ENCODE measurements at regions not wholly inside any gene's neighbourhood (a gene's known extent, or its start where the extent isn't known, plus 50 kb on each side); places are given as distances from the start of the nearest gene placed in this dataset.

- BruUV-seq (replicated peaks), result no TSS peak
- POLR2A ChIA-PET, result interaction anchor here (1.1 to 1.6 kb wide), 2 partner anchors 11 to 22 kb away, joined by 4 to 6 read pairs; no protein-coding TSS in a partner anchor
- TF ChIP-seq, protein P1, sequence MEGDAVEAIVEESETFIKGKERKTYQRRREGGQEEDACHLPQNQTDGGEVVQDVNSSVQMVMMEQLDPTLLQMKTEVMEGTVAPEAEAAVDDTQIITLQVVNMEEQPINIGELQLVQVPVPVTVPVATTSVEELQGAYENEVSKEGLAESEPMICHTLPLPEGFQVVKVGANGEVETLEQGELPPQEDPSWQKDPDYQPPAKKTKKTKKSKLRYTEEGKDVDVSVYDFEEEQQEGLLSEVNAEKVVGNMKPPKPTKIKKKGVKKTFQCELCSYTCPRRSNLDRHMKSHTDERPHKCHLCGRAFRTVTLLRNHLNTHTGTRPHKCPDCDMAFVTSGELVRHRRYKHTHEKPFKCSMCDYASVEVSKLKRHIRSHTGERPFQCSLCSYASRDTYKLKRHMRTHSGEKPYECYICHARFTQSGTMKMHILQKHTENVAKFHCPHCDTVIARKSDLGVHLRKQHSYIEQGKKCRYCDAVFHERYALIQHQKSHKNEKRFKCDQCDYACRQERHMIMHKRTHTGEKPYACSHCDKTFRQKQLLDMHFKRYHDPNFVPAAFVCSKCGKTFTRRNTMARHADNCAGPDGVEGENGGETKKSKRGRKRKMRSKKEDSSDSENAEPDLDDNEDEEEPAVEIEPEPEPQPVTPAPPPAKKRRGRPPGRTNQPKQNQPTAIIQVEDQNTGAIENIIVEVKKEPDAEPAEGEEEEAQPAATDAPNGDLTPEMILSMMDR (IDR thresholded peaks at IDR 0.05; ENCODE audit: unreplicated experiment), result peak; percentile 8
- Mint-ChIP-seq H3K4me3 (ENCODE audit: unreplicated experiment) (no peak overlapping the region), H3K27ac (ENCODE audit: low read depth, unreplicated experiment) (no peak overlapping the region), H3K9me3 (ENCODE audit: unreplicated experiment) (no peaks in the 10 kb centered on the region), H3K36me3 (ENCODE audit: insufficient read depth, unreplicated experiment) (no peaks in the 10 kb centered on the region), H3K4me1 (ENCODE audit: insufficient read depth, unreplicated experiment) (peaks cover 35% of the 10 kb centered on the region), H3K27me3 (ENCODE audit: insufficient read depth, unreplicated experiment) (no peaks in the 10 kb centered on the region)
- no peak for DNase-seq (ENCODE audit: unreplicated experiment)
- CTCF ChIA-PET, result no interaction called here
- intact Hi-C loops (cut with micrococcal nuclease), result no loop called here
Observed at GRCh38 chr9:90964101-90965020, 162.7 kb downstream of the SYK start.

GRCh38 chr9:90965226-90966030, 163.8 kb downstream of the SYK start:
- no peak for DNase-seq (ENCODE audit: unreplicated experiment)
- Mint-ChIP-seq H3K9me3 (ENCODE audit: unreplicated experiment) (no peaks in the 10 kb centered on the region), H3K4me1 (ENCODE audit: insufficient read depth, unreplicated experiment) (peaks cover 45% of the 10 kb centered on the region), H3K27ac (ENCODE audit: low read depth, unreplicated experiment) (peak overlapping the region; percentile 84), H3K4me3 (ENCODE audit: unreplicated experiment) (no peak overlapping the region), H3K36me3 (ENCODE audit: insufficient read depth, unreplicated experiment) (no peaks in the 10 kb centered on the region), H3K27me3 (ENCODE audit: insufficient read depth, unreplicated experiment) (no peaks in the 10 kb centered on the region)
- TF ChIP-seq, protein P1 (IDR thresholded peaks at IDR 0.05; ENCODE audit: unreplicated experiment), result no peak
- ChIA-PET CTCF (interaction anchor here (0.7 kb wide), 1 partner anchor 494 kb away, joined by 3 read pairs; no protein-coding TSS in a partner anchor), POLR2A (interaction anchor here (0.7 to 2.5 kb wide), 6 partner anchors 15 to 459 kb away, joined by 3 to 15 read pairs (median 4); partner anchors contain the start of gene NFIL3)
- BruUV-seq (replicated peaks), result no TSS peak
- intact Hi-C loops (cut with micrococcal nuclease), result no loop called here

GRCh38 chr9:90966031-90966290, 164.3 kb downstream of the SYK start:
- Mint-ChIP-seq H3K27ac (ENCODE audit: low read depth, unreplicated experiment) (peak overlapping the region; percentile 84), H3K4me3 (ENCODE audit: unreplicated experiment) (no peak overlapping the region), H3K36me3 (ENCODE audit: insufficient read depth, unreplicated experiment) (no peaks in the 10 kb centered on the region), H3K4me1 (ENCODE audit: insufficient read depth, unreplicated experiment) (peaks cover 47% of the 10 kb centered on the region), H3K27me3 (ENCODE audit: insufficient read depth, unreplicated experiment) (no peaks in the 10 kb centered on the region), H3K9me3 (ENCODE audit: unreplicated experiment) (no peaks in the 10 kb centered on the region)
- DNase-seq (ENCODE audit: unreplicated experiment), result no peak
- TF ChIP-seq, protein P1 (IDR thresholded peaks at IDR 0.05; ENCODE audit: unreplicated experiment), result no peak
- no TSS peak for BruUV-seq (replicated peaks)
- intact Hi-C loops (cut with micrococcal nuclease), result no loop called here
- ChIA-PET POLR2A (interaction anchor here (0.7 to 2.5 kb wide), 6 partner anchors 15 to 458 kb away, joined by 3 to 15 read pairs (median 4); partner anchors contain the start of gene NFIL3), CTCF (interaction anchor here (0.5 to 0.7 kb wide), 2 partner anchors 494 to 532 kb away, joined by 3 read pairs; no protein-coding TSS in a partner anchor)

All from MCF 10A (cell line).